Esophagus squamous epithelium (tissue), 4 donors: ENCODE measurements at regions not wholly inside any gene's neighbourhood (a gene's known extent, or its start where the extent isn't known, plus 50 kb on each side); places are given as distances from the start of the nearest gene placed in this dataset.

Source experiments
- CTCF ChIP-seq, 6 experiments: fragments of 450-650 bp in 4 of 6; fragments of 200-600 bp in 2 of 6; sonication (generic) in 2 of 6; IDR thresholded peaks; one replicate each; pipeline ENCODE4 v1.5.1; 2016 to 2019; ENCODE audit warnings: antibody characterized with exemption in 6 of 6, mild to moderate bottlenecking in 4 of 6, moderate library complexity in 4 of 6
- POLR2A ChIP-seq, 4 donors: fragments of 450-650 bp; IDR thresholded peaks; one replicate each; pipeline ENCODE4 v1.6.1; 2017; ENCODE audit warnings: antibody characterized with exemption in 4 of 4, mild to moderate bottlenecking in 4 of 4, moderate library complexity in 3 of 4

GRCh38 chr18:78721981-78722380, 257.6 kb upstream of the SALL3 start:
- TF ChIP-seq CTCF (IDR thresholded peaks at IDR 0.05) (no peak), POLR2A (IDR thresholded peaks at IDR 0.05) (no peak)
